T-cell (primary cell): ENCODE measurements at regions not wholly inside any gene's neighbourhood (a gene's known extent, or its start where the extent isn't known, plus 50 kb on each side); places are given as distances from the start of the nearest gene placed in this dataset.

ENCODE experiments used
- ATAC-seq, 4 experiments: fragments of 200-7000 bp in 3 of 4; fragments of 150-1000 bp in 1 of 4; cut with Tn5 transposase; replicated peaks in 1 of 4; 1 replicate in 3 of 4; 2 replicates in 1 of 4; pipeline ENCODE4 v1.10.0; 2021; ENCODE audit warnings: moderate library complexity in 3 of 4, mild to moderate bottlenecking in 2 of 4, moderate number of reproducible peaks in 1 of 4
- CTCF ChIA-PET, 2 donors: fragments of 300-600 bp; sonication (Branson Sonifier 250); formaldehyde crosslinking; loops; one replicate each; lab custom pipeline; 2022; ENCODE audit warnings: antibody characterized with exemption in 2 of 2; lab: Charles Lee
- POLR2A ChIA-PET, 2 donors: fragments of 300-600 bp; sonication (Branson Sonifier 250); formaldehyde crosslinking; loops; one replicate each; lab custom pipeline; 2022; ENCODE audit warnings: antibody characterized with exemption in 2 of 2; lab: Charles Lee
- DNase-seq, 35 experiments: peaks; one replicate each; pipeline versions ENCODE4 v3.0.0 to v3.0.0-alpha.2; 2013 to 2023
- H3K27ac ChIP-seq: one replicate; pipeline ENCODE4 v1.5.1; 2013; ENCODE audit warnings: low read length
- H3K27me3 ChIP-seq, 2 experiments: replicated peaks in 1 of 2; 1 replicate in 1 of 2; 2 replicates in 1 of 2; pipeline versions ENCODE4 v1.6.1 to v1.7.0; 2013; ENCODE audit warnings: low read length in 1 of 2, mixed read lengths in 1 of 2; ENCODE audit not compliant: control insufficient read depth in 2 of 2, insufficient read depth in 2 of 2; ENCODE audit errors: extremely low read depth in 1 of 2
- H3K36me3 ChIP-seq, 2 donors: 1 replicate in 1 of 2; 2 replicates in 1 of 2; pipeline versions ENCODE4 v1.6.1 to v1.7.0; 2013; ENCODE audit warnings: low read length in 1 of 2; ENCODE audit not compliant: control insufficient read depth in 2 of 2, insufficient read depth in 1 of 2; ENCODE audit errors: extremely low read depth in 1 of 2
- H3K4me1 ChIP-seq, 2 experiments: 1 replicate in 1 of 2; 2 replicates in 1 of 2; pipeline versions ENCODE4 v1.6.1 to v1.7.0; 2013; ENCODE audit warnings: low read length in 2 of 2, mixed read lengths in 1 of 2; ENCODE audit not compliant: insufficient read depth in 2 of 2, control insufficient read depth in 1 of 2; ENCODE audit errors: extremely low read depth in 1 of 2
- H3K4me3 ChIP-seq, 2 donors: 1 replicate in 1 of 2; 2 replicates in 1 of 2; pipeline versions ENCODE4 v1.5.1 to v1.7.0; 2013; ENCODE audit warnings: mild to moderate bottlenecking in 2 of 2, low read length in 1 of 2, moderate library complexity in 1 of 2; ENCODE audit not compliant: control insufficient read depth in 1 of 2; ENCODE audit errors: extremely low read depth in 1 of 2
- H3K9me3 ChIP-seq: 2 replicates; pipeline ENCODE4 v1.7.0; 2013
- H3K27ac Mint-ChIP-seq, 2 donors: one replicate each; pipeline ENCODE4 v1.8.0; 2020 to 2021; ENCODE audit warnings: mild to moderate bottlenecking in 2 of 2, mixed read lengths in 2 of 2
- H3K27me3 Mint-ChIP-seq, 2 donors: one replicate each; pipeline ENCODE4 v1.8.0; 2021 to 2022; ENCODE audit warnings: mixed read lengths in 2 of 2
- H3K36me3 Mint-ChIP-seq: one replicate; pipeline ENCODE4 v1.8.0; 2021; ENCODE audit warnings: mixed read lengths
- H3K4me1 Mint-ChIP-seq, 3 donors: one replicate each; pipeline ENCODE4 v1.8.0; 2020 to 2022; ENCODE audit warnings: mixed read lengths in 3 of 3, mild to moderate bottlenecking in 1 of 3
- H3K4me3 Mint-ChIP-seq, 3 donors: one replicate each; pipeline ENCODE4 v1.8.0; 2020 to 2022; ENCODE audit warnings: mild to moderate bottlenecking in 3 of 3, mixed read lengths in 3 of 3, moderate library complexity in 3 of 3
- H3K9me3 Mint-ChIP-seq, 3 donors: one replicate each; pipeline ENCODE4 v1.8.0; 2020 to 2022; ENCODE audit warnings: mixed read lengths in 3 of 3
- WGBS: methylation state at CpG from one replicate; pipeline ENCODE4 v1.1.5; 2013; ENCODE audit warnings: missing lambda C conversion rate; ENCODE audit not compliant: insufficient coverage; 5-methylcytosine and 5-hydroxymethylcytosine counted together

DNA sequence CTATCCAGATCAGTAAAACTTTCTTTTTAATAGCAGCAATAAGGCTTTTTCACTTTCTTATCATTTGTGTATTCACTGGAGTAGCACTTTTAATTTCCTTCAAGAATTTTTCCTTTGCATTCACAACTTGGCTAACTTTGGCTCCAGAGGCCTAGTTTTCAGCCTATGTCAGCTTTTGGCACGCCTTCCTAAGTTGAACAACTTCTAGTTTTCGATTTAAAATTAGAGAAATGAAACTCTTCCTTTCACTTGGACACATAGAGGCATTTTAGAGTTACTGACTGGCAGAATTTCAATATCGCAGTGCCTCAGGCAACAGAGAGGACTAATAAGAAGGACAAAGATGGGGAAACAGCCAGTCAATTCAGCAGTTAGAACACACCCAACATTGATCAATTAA, 577.4 kb downstream of the DSC3 start:
- POLR2A ChIA-PET, result no interaction called here
- Histone ChIP-seq H3K27ac (no peak overlapping the region), H3K9me3 (no peaks in the 10 kb centered on the region), H3K4me1 (no peaks in the 10 kb centered on the region), H3K27me3 (no peaks in the 10 kb centered on the region), H3K36me3 (no peaks in the 10 kb centered on the region), H3K4me3 (no peak overlapping the region)
- WGBS, result no CpG with 5 or more reads among the region's 3 CpGs
- H3K4me1 Mint-ChIP-seq, result no peaks in the 10 kb centered on the region
- no peak overlapping the region for H3K4me3 Mint-ChIP-seq
- H3K27me3 Mint-ChIP-seq, result no peaks in the 10 kb centered on the region
- ATAC-seq (no peak), DNase-seq (no peak)
- CTCF ChIA-PET, result no interaction called here
- peaks cover 9 to 23% (median 12%) of the 10 kb centered on the region in 3 donors for H3K9me3 Mint-ChIP-seq
- no peak overlapping the region for H3K27ac Mint-ChIP-seq
- H3K36me3 Mint-ChIP-seq, result no peaks in the 10 kb centered on the region

DNA sequence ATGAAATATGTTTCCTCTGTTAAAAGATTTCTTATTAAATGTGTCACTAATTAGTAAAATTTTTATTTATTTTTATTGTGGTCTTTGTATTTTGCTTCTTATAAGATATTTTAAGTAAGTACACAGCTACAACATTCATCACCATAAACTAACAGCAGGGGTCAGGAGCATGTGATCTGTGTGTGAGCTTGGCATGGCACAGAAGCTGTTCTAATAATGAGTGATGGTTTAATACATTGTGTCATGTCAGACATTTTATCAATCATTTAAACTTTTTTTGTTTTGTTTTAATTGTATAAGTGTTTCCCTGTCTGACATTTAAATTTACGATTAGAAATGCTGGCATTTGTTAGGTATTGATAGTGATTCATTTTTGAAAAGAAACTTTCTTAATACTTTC, 585.4 kb downstream of the DSC3 start:
- CTCF ChIA-PET, result no interaction called here
- Histone ChIP-seq H3K9me3 (no peaks in the 10 kb centered on the region), H3K27ac (no peak overlapping the region), H3K27me3 (no peaks in the 10 kb centered on the region), H3K36me3 (no peaks in the 10 kb centered on the region), H3K4me3 (no peak overlapping the region), H3K4me1 (no peaks in the 10 kb centered on the region)
- WGBS, result no CpG with 5 or more reads among the region's 1 CpG
- Mint-ChIP-seq H3K27me3 (no peaks in the 10 kb centered on the region), H3K4me3 (no peak overlapping the region), H3K36me3 (no peaks in the 10 kb centered on the region), H3K27ac (no peak overlapping the region), H3K4me1 (no peaks in the 10 kb centered on the region), H3K9me3 (peaks cover 4 to 8% (median 7%) of the 10 kb centered on the region in 3 donors)
- ATAC-seq (no peak), DNase-seq (no peak)
- POLR2A ChIA-PET, result no interaction called here

DNA sequence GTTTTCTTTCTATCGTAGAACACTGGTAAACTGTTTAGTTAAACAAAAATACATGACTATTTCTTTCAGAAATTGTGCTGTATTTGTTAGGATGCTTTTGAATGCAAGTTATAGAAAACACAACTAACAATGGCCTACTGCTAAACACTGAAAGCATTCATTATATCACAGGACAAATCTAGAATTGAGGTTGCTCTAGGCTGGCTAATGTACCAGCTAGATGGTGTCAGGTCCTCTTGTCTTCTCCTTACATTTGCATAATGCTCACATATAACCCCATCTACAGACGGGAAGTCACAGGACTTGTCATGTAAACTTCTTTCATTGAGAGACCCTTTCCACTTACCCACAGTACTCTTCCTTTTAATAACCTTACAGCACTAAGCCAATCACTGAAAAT, 586.8 kb downstream of the DSC3 start:
- no peaks in the 10 kb centered on the region for H3K4me1 ChIP-seq
- no peak overlapping the region for H3K4me3 ChIP-seq
- Mint-ChIP-seq H3K9me3 (peaks cover 4 to 7% (median 7%) of the 10 kb centered on the region in 3 donors), H3K4me3 (no peak overlapping the region), H3K27me3 (no peaks in the 10 kb centered on the region), H3K36me3 (no peaks in the 10 kb centered on the region), H3K4me1 (no peaks in the 10 kb centered on the region), H3K27ac (no peak overlapping the region)
- ChIA-PET POLR2A (no interaction called here), CTCF (no interaction called here)
- H3K36me3 ChIP-seq, result no peaks in the 10 kb centered on the region
- no peaks in the 10 kb centered on the region for H3K27me3 ChIP-seq
- no peak for DNase-seq
- WGBS, result 80% methylated on average over 1 of the region's 2 CpGs
- H3K9me3 ChIP-seq, result no peaks in the 10 kb centered on the region
- ATAC-seq, result no peak
- H3K27ac ChIP-seq, result no peak overlapping the region

DNA sequence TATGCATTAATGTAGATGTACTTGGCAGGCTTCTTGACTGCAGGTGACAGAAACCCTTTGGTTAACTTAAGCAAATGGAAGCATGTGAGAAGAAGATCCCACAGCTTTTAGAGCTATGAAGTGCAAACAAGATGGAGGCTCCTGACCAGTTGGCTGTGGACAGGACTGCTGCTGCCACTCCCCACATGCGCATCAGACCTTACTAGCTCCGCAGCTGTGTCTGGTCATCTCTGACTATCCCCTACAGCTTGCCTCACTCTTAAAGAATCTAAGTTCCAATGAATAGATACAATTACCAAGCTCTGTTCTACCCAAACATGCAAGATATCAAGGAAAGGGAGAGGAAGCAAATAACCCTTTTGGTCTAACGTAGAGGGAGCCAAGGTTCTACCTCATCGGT, 587.6 kb downstream of the DSC3 start:
- WGBS, result no CpG with 5 or more reads among the region's 4 CpGs
- Mint-ChIP-seq H3K27me3 (no peaks in the 10 kb centered on the region), H3K9me3 (peaks cover 2 to 6% (median 5%) of the 10 kb centered on the region in 3 donors), H3K27ac (no peak overlapping the region), H3K4me3 (no peak overlapping the region), H3K36me3 (no peaks in the 10 kb centered on the region), H3K4me1 (no peaks in the 10 kb centered on the region)
- Histone ChIP-seq H3K9me3 (no peaks in the 10 kb centered on the region), H3K36me3 (no peaks in the 10 kb centered on the region), H3K4me1 (no peaks in the 10 kb centered on the region), H3K27ac (no peak overlapping the region), H3K4me3 (no peak overlapping the region), H3K27me3 (no peaks in the 10 kb centered on the region)
- DNase-seq (no peak), ATAC-seq (no peak)
- CTCF ChIA-PET, result no interaction called here
- POLR2A ChIA-PET, result no interaction called here

DNA sequence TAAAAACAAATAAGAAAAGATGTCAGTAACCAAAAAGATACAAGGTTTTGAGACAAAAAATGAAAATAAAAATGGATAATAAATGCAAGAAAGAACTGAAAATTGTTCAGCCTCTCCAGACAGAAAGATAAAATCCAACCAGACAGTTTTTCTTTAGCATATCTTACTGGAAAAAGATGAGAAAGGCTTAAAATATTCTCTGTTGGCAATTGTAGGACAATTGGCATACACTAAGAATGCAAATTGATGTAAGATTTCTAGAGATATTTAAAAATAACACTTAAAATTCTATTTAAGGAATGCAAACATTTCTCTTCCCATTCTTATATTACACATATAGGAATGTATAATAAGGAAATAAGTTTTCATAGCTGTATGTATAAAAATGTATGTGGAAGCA, 590.6 kb downstream of the DSC3 start:
- DNase-seq (no peak), ATAC-seq (no peak)
- ChIA-PET POLR2A (no interaction called here), CTCF (no interaction called here)
- H3K9me3 Mint-ChIP-seq, result peaks cover 0 to 6% (median 0%) of the 10 kb centered on the region in 3 donors
- Histone ChIP-seq H3K9me3 (no peaks in the 10 kb centered on the region), H3K27ac (no peak overlapping the region), H3K4me1 (no peaks in the 10 kb centered on the region), H3K27me3 (no peaks in the 10 kb centered on the region), H3K4me3 (no peak overlapping the region), H3K36me3 (no peaks in the 10 kb centered on the region)
- no peaks in the 10 kb centered on the region for H3K4me1 Mint-ChIP-seq
- H3K27ac Mint-ChIP-seq, result no peak overlapping the region
- H3K4me3 Mint-ChIP-seq, result no peak overlapping the region
- no peaks in the 10 kb centered on the region for H3K36me3 Mint-ChIP-seq
- H3K27me3 Mint-ChIP-seq, result no peaks in the 10 kb centered on the region

DNA sequence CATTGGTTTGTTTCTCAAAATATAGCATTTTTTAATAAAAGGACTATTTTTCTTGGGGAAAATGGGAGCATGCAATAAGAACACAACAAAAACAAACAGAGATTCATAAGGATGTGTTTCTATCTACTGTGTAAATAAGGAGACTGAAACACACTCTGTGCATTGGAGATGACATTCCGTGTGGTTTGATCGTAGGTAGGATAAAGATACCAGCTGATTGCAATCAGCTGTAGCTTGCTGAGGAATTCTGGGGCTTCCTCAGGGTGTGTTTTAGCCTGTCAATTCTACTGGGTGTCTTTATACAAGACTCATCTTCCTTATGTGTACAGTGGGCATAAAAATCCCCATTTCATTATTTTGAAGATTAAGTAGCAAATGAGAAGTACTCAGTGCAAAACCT, 591.6 kb downstream of the DSC3 start:
- CTCF ChIA-PET, result no interaction called here
- no peaks in the 10 kb centered on the region for H3K9me3 ChIP-seq
- H3K4me1 Mint-ChIP-seq, result no peaks in the 10 kb centered on the region
- no peak overlapping the region for H3K27ac ChIP-seq
- POLR2A ChIA-PET, result no interaction called here
- no peaks in the 10 kb centered on the region for H3K36me3 ChIP-seq
- no peaks in the 10 kb centered on the region for H3K36me3 Mint-ChIP-seq
- H3K27me3 Mint-ChIP-seq, result no peaks in the 10 kb centered on the region
- no peak overlapping the region for H3K4me3 Mint-ChIP-seq
- no peak for DNase-seq
- no peaks in the 10 kb centered on the region for H3K4me1 ChIP-seq
- peaks cover 0 to 7% (median 2%) of the 10 kb centered on the region in 3 donors for H3K9me3 Mint-ChIP-seq
- no peak for ATAC-seq
- H3K27me3 ChIP-seq, result no peaks in the 10 kb centered on the region
- no peak overlapping the region for H3K27ac Mint-ChIP-seq
- H3K4me3 ChIP-seq, result no peak overlapping the region
- no CpG with 5 or more reads among the region's 2 CpGs for WGBS

DNA sequence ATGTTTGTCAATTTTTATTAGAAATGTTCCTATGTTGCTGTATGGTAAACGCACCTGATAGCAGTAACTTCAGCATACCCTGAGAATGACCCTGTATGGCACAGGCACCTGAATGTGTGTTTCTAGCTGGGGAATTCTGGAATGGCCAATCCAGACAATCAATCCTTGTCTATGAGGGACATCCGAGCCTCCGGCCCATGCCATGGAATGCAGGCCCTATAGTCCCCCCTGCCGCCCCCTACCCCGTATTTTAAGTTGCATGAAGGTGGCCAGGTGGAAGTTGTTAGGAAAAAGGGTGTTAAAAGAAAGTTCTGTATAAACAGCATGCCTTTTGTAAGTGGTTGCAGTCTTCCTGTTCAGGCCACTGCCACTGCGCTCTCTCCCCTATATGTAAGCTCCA, 595.9 kb downstream of the DSC3 start:
- POLR2A ChIA-PET, result no interaction called here
- H3K27ac Mint-ChIP-seq, result no peak overlapping the region

More for the DNA sequence above, 595.9 kb downstream of the DSC3 start:
- no peaks in the 10 kb centered on the region for H3K4me1 Mint-ChIP-seq
- H3K36me3 Mint-ChIP-seq, result no peaks in the 10 kb centered on the region
- Histone ChIP-seq H3K4me1 (no peaks in the 10 kb centered on the region), H3K27me3 (no peaks in the 10 kb centered on the region), H3K27ac (no peak overlapping the region), H3K9me3 (no peaks in the 10 kb centered on the region), H3K36me3 (no peaks in the 10 kb centered on the region), H3K4me3 (no peak overlapping the region)
- CTCF ChIA-PET, result no interaction called here
- 78% methylated on average over 2 of the region's 6 CpGs for WGBS
- DNase-seq, result no peak
- ATAC-seq, result no peak
- H3K27me3 Mint-ChIP-seq, result no peaks in the 10 kb centered on the region
- peaks cover 5 to 24% (median 20%) of the 10 kb centered on the region in 3 donors for H3K9me3 Mint-ChIP-seq
- no peak overlapping the region for H3K4me3 Mint-ChIP-seq
